Activated CD8-positive, alpha-beta memory T cell treated with anti-CD3 and anti-CD28 coated beads, Interleukin-2, amount 50 U/mL, for 24 hours (primary cell): ENCODE measurements at regions not wholly inside any gene's neighbourhood (a gene's known extent, or its start where the extent isn't known, plus 50 kb on each side); places are given as distances from the start of the nearest gene placed in this dataset.

Experiments used
- DNase-seq: peaks from one replicate; pipeline ENCODE4 v3.0.0-alpha.2; 2020; ENCODE audit errors: extremely low read depth

GRCh38 chr9:129270205-129270604 lies 92.1 kb upstream of the IER5L start:
- no peak for DNase-seq

DNA sequence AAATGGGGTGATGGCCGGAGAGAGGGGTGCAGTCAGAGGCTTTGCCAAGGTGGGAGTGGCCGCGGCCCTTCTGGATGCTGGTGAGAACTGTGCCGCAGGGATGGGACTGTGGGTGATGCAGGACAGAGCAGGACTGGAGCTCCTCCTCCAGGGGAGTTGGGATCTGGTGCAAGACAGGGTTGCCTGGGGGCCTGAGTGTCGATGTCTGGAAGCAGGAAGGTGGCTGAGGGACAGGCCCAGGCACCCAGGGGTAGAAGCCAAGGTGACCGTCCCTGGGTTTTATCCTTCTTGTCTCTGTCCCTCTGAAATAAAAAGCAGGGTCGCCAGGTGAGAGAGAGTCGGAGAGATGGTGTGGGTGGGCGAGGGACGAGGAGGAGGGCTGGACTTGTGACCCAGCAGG lies 89.1 kb upstream of the IER5L start:
- no peak for DNase-seq

DNA sequence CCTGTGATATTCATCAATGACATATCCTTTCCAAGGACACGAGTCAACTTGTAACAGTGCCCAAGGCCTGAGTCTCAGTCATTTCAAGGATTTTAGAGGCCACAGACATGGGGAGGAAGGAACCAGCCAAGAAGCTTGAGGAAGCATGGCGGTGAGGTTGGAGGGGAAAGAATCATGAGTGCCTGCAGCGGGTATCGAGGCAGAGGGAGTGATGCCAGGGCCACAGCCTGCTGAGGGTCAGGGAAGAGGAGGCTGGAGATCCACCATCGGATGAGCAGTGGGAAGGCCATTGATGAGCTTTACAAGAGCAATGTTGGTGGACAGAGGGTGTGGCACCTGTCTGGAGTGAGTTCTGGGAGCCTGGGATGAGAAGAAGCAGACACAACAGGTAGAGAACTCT lies 88.5 kb upstream of the IER5L start:
- no peak for DNase-seq

DNA sequence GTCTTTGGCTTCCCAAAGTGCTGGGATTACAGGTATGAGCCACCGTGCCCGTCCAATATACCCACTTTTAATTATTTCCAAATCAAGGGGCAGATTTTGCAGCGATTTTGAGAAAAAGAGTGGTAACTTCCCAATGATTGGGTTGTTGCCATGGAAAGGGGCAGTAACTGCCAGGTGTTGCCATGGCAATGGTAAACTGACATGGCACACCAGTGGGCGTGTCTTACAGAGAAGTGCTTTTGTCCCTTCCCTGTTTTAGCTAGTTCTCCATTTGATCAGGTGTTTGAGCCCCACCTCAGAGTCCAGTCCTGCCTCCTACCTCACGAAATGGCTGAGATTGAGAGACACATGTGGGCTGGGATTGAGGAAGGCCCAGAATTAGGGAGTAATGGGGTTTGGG lies 86.3 kb upstream of the IER5L start:
- DNase-seq, result no peak

GRCh38 chr9:129263836-129264235 lies 85.8 kb upstream of the IER5L start:
- no peak for DNase-seq

- DNase-seq, result no peak
Measured at GRCh38 chr9:129262261-129262660, 84.2 kb upstream of the IER5L start.

- no peak for DNase-seq
Measured at GRCh38 chr9:129259375-129259774, 81.3 kb upstream of the IER5L start.

- DNase-seq, result no peak
Measured at GRCh38 chr9:129258823-129259301, 80.8 kb upstream of the IER5L start.

DNA sequence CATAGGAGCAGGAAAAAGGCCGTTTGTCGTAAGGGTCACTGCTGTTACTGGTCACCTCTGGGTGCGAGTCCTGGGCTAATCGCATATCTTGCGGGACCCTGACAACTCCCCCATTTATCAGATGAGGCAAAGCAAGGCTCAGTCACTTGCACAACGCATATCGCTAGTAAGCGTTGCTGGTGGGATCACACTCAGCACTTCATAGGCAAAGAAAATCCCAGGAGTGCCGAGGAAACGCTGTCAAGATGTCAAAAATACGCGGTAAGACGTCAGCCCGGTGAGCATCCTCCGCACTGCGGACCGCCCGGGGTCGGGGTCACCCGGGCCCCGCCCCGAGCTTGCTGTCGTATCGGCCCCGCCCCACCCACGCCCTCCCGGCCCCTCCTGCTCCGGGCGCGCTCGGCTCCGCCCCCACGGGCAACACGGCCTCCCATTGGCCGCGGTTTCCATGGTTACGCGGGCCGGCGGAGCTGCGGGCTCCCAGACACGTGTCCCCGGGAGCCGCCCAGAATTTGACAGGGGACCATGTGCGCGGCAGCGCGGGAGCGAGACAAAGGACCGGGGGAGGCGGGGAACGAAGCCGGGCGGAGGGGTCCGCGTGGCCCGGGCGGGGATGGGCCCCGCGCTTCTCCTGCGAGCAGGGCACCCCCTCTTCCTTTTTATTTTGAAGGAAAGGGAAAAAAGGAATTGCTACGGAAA lies 80.2 kb upstream of the IER5L start:
- DNase-seq, result peak; percentile 73

DNA sequence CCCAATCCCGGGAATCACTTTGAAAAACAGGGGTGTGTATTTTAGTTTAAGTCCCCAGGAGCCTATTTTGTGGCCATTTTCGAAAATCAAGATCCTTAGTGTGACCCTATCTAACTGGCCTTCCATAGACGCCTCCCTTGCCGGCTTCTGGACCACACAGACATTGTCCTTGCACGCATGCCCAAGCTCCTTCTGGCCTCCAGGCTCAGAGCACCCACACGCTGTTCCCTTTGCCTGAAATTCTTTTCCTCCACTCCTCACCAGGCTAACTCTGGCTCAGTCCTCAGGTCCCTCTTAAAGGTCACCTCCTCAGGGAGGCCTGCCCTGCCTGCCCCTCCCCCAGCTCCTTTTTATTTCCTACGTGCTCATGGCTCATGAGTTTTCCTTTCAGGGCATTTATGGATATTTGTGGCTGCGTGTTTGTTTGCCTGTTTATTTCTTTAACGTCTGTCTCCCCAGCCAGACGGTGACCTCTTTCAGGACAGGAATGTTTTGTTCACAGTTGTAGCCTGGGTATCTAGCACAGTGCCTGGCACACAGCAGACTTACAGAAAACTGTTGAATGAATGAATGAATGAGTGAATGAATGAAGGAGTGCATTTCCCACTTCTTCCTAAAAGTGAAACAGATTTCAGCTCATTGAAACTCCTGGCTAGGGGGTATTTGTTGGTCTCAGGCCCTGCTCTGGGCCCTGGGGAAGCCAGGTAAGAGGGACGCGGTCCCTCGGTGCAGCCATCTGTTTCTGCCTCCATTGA lies 79.1 kb upstream of the IER5L start:
- no peak for DNase-seq

DNA sequence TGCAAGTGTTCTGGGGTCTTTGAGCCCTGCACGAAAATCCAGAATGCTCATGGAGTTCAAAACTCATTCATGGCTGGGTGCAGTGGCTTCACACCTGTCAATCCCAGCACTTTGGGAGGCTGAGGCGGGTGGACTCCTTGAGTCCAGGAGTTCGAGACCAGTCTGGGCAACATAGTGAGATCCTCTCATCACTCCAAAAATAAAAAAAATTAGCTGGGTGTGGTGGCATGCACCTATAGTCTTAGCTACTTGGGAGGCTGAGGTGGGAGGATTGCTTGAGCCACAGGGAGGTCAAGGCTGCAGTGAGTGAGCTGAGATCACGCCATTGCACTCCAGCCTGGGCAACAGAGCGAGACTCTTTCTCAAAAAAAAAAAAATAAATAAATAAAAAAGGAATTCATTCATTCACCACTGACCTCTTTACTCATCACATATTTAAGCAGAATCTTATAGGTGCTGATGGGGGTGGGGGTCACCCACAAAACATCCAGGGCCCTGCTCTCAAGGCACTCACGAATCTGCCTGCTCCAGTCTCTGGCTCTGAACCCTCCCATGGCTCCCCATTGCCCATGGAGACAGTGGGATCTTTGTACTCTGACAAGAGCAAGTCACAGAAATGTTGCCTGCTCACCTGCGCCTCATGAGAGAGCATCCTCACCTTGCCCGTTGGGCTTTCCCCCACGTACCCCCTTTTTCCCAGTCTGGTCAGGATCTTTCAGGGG lies 76.7 kb upstream of the IER5L start:
- DNase-seq, result no peak

DNA sequence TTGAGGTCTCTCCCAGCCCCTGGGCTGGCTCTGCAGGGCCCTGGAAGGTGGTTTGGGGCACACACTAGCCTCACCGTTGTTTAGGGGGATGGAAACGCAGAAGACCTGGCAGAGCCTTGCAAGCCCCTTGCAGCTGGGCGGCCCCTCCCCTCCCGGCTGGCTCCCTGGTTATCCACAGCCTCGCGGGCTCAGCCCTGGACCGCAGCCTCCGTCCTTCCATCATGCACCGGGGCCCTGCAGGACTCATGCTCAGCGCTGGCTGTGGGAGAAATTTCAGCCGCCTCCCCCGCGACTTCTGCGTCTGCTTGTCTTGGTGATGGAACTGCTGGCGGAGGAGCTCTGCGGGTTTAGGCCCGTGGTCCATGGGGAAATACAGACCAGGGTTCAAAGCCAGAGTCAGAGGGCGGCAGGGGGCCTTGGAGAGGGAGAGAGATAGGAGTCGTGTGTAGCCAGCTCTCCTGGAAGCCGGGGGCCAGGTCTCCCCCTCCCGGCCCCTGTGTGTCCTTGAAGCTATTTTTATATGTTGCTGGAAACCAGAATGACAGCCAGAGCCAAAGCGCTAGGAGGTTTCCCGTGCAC lies 75.8 kb upstream of the IER5L start:
- DNase-seq, result no peak

DNA sequence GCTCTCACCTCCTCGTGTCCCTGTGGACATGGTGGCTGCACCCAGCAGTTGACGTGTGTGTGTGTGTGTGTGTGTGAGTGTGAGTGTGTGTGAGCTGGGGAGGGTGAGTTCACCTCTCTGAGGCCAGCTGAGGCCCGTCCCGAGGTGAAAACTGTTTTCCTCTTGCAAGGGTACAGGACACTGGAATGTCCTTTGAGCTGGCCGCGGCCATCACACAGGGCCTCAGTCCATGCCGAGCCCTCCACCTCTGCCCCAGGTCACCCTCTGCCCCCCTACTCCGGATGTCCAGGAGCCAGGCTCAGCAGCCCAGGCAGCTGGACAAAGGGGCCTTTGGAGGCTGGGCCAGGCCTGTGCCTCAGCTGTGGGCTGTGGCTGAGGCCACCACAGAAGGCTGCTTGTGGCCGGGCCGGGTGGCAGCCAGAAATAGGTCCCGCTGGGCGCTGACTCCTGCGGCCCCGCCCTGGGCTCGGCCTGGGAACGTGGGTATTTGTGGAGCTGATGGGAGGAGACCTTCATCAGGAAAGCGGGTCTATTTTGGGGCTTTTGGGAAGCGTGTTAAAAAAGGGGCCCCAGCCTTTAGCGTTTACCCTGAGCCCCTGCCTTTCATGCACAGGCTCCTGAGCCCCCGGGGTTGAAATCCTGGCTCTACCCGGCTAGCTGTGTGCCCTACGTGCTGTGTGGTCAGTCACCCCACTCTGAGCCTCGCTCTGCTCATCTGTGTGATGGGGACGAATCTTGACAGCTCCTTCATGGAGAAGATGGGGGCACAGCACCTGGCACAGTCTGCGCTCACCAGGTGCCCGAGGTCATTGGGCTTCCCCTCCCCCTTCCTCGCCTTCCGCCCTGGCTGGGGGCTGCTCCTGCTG lies 75.1 kb upstream of the IER5L start:
- DNase-seq, result no peak

DNA sequence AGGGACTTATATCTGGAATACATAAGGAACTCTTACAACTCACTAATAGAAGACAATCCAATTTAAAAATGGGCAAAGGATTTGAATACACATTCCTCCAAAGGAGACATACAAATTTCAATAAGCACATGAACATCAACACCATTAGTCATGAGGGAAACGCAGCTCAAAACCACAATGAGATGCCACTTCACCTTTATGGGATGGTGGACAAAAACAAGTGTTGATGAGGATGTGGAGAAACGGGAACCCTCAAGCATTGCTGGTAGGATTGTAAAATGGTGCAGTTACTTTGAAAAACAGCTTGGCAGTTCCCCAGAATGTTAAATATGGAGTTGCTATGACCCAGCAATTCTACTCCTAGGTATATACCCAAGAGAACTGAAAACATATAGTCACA lies 72.7 kb upstream of the IER5L start:
- DNase-seq, result no peak

DNA sequence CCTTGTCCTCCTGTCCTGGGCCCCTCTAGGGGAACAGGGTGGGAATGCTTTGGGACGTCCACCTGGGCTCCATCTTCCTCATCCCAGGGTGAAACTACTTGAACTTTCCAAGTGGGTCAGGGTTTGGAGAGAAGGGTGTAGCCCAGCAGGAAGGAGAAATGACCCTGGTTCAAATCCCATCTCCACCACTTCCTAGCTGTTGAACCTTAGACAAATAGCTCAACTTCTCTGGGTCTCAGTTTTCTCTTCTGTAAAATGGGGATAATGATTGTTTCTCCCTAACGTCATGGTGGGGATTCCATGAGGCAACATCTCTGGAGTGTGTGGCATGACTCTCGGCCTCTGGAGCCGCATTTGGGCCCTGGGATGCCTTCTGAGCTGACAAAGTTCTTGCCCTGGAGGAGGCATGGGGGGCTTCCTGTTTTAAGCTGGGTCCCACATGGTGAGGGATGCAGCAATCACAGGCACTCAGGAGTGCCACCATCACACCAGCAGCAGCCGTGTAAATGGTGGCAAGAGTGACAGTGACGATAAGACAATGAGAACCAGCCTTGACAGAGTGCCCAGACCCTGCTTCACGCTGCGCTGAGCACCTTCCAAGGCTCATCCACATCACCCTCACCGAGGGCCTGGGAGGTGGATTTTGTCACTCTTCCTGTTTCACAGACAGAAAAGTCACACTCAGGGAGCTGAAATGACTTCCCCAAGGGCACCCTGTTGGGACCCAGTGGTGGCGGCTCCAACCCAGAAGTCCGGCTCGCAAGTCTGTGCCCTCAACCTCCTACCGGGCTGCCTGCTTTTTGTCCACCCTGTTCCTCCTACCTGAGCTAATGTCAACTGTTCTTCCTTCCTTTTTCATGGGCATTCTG lies 69.5 kb upstream of the IER5L start:
- DNase-seq, result no peak

DNA sequence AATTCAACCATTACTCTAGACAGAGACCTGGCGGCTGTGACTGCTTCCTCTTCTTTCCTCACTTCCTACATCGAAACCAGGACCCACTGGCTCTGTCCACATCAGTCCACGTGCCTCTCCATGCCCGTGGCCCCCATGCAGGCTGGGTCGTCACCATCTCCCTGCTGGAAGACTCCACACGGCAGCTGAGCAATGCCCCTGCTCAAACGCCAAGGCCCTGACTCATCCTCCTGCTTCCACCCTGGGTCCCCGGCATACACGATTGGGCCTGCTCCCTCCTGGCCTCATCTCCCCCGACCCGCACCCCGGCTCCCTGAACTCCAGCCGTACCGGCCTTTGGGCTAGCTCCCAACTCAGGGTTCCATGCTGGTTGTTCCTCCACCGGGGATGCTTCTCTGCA lies 67.2 kb upstream of the IER5L start:
- no peak for DNase-seq

DNA sequence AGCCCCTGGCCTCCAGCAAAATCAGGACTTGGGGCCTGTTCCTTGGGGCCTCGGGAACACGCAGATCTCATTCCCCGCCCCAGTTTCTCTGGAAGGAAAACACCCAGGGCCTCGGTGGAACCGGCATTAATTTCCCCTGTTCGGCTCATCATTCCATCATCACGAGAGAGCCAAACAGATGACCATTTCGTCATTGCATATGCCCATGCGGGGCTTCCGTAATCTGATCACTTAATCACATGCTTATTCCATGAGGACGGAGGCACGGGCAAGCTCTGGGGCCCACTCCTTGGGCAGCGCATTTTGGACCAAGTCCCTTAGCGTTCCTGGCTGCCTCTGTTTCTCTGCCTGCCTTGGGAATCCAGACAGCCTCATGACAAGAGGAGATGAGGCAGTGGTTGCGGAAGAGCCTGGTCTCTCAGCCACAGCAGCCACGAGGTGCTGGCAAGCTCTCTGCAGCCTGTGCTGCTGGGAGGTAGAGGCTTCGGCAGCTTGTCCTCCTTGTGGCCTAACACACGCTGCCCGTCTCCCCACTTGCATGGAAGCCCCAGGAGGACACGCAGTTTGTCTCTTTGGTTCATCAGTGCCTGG lies 65.0 kb upstream of the IER5L start:
- no peak for DNase-seq

- DNase-seq, result no peak
Measured at GRCh38 chr9:129242191-129242941, 64.3 kb upstream of the IER5L start.

DNA sequence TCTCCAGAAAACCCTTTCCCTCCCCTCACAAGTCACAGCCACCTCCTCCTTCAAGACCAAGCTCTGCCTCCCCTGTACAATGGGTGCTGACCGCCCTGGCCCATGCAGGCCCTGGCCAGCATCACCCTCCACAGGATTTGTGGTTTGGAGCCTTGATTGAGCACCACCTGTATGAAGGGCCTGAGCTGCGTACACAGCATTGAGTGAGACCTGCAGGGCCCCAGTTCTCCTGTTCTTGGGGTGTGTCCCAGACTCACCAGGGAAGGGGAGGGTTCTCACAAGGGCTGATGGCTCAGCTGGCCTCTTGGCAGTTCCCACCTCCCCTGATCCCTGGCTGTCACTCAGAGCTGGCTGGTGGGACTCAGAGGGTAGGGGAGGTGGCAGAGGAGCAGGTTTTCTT lies 63.7 kb upstream of the IER5L start:
- DNase-seq, result no peak
